Glutamatergic neuron (in vitro differentiated cells): ENCODE measurements at regions not wholly inside any gene's neighbourhood (a gene's known extent, or its start where the extent isn't known, plus 50 kb on each side); places are given as distances from the start of the nearest gene placed in this dataset.

Experiments used
- DNase-seq: peaks from one replicate; pipeline ENCODE4 v3.0.0; 2022
- H3K27ac Mint-ChIP-seq: one replicate; pipeline ENCODE4 v1.8.0; 2020; ENCODE audit warnings: mild to moderate bottlenecking, mixed read lengths, inconsistent platforms; ENCODE audit not compliant: unreplicated experiment
- H3K27me3 Mint-ChIP-seq: one replicate; pipeline ENCODE4 v1.8.0; 2020; ENCODE audit warnings: mild to moderate bottlenecking, moderate library complexity, mixed read lengths, inconsistent platforms; ENCODE audit not compliant: unreplicated experiment
- H3K36me3 Mint-ChIP-seq: one replicate; pipeline ENCODE4 v1.8.0; 2020; ENCODE audit warnings: mild to moderate bottlenecking, mixed read lengths, inconsistent platforms; ENCODE audit not compliant: unreplicated experiment
- H3K4me1 Mint-ChIP-seq: one replicate; pipeline ENCODE4 v1.8.0; 2020; ENCODE audit warnings: mild to moderate bottlenecking, low read depth, mixed read lengths, inconsistent platforms; ENCODE audit not compliant: unreplicated experiment
- H3K4me3 Mint-ChIP-seq: one replicate; pipeline ENCODE4 v1.8.0; 2020; ENCODE audit warnings: mild to moderate bottlenecking, mixed read lengths, inconsistent platforms; ENCODE audit not compliant: unreplicated experiment
- H3K9me3 Mint-ChIP-seq: one replicate; pipeline ENCODE4 v1.8.0; 2020; ENCODE audit warnings: mild to moderate bottlenecking, moderate library complexity, mixed read lengths, inconsistent platforms; ENCODE audit not compliant: unreplicated experiment
- CTCF ChIP-seq: fragments of 200-600 bp; sonication (generic); IDR thresholded peaks from one replicate; pipeline ENCODE4 v1.5.0; 2021; ENCODE audit not compliant: partially characterized antibody, unreplicated experiment

GRCh38 chr6:24997905-24998304 is 62.1 kb upstream of the RIPOR2 start:
- no peak overlapping the region for H3K27ac Mint-ChIP-seq

DNA sequence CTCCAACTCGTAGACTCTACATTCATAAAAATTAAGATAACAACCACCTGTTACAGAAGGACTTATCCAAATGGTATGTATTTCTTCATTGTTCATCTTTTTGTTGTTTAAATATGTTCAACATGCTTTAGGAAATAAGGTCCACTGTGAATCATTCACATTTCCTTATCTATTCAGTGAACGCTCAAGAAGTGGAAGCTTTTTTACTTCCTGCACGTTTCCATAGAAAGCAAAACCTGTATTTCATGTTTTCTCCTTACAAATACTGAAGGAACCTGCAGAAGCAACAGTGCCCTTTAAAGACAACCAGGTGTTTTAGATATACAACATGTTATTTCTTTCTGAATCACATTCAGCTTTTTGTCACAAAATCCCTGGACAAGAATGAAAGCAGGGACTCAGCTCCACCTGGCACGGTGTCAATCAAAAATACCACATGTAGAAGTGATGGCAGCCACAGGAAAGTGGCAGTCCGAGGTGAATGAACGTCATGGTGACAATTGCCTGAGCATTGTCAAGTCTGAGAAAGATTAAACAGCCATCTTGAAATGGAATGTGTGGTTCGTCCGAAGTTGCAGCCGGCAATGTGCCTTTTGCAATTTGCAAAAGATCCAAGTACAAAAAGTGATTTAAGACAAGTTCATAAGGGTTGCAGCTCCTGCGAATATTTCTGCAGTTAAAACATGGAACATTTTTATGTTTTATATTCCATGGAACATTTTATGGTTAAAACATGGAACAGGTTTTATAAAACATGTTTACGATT is 66.7 kb upstream of the RIPOR2 start:
- H3K4me1 Mint-ChIP-seq = no peaks in the 10 kb centered on the region
- peaks cover 2% of the 10 kb centered on the region for H3K9me3 Mint-ChIP-seq
- DNase-seq = no peak
- no peaks in the 10 kb centered on the region for H3K36me3 Mint-ChIP-seq
- no peak overlapping the region for H3K4me3 Mint-ChIP-seq
- H3K27ac Mint-ChIP-seq = no peak overlapping the region
- no peaks in the 10 kb centered on the region for H3K27me3 Mint-ChIP-seq
- no peak for TF ChIP-seq CTCF

More at GRCh38 chr6:24997905-24998304, 62.1 kb upstream of the RIPOR2 start:
- Mint-ChIP-seq H3K36me3 (peaks cover 5% of the 10 kb centered on the region), H3K4me1 (no peaks in the 10 kb centered on the region), H3K9me3 (peaks cover 2% of the 10 kb centered on the region), H3K4me3 (no peak overlapping the region), H3K27me3 (no peaks in the 10 kb centered on the region)
- no peak for TF ChIP-seq CTCF
- DNase-seq = no peak

GRCh38 chr6:25004357-25004756 is 68.6 kb upstream of the RIPOR2 start:
- no peak for TF ChIP-seq CTCF
- no peak overlapping the region for H3K4me3 Mint-ChIP-seq
- H3K9me3 Mint-ChIP-seq = peaks cover 2% of the 10 kb centered on the region
- no peaks in the 10 kb centered on the region for H3K36me3 Mint-ChIP-seq
- H3K27ac Mint-ChIP-seq = no peak overlapping the region
- DNase-seq = no peak
- no peaks in the 10 kb centered on the region for H3K27me3 Mint-ChIP-seq
- H3K4me1 Mint-ChIP-seq = no peaks in the 10 kb centered on the region

- no peaks in the 10 kb centered on the region for H3K36me3 Mint-ChIP-seq
- no peaks in the 10 kb centered on the region for H3K4me1 Mint-ChIP-seq
- no peaks in the 10 kb centered on the region for H3K27me3 Mint-ChIP-seq
- H3K27ac Mint-ChIP-seq = no peak overlapping the region
- H3K9me3 Mint-ChIP-seq = peaks cover 2% of the 10 kb centered on the region
- H3K4me3 Mint-ChIP-seq = no peak overlapping the region
- DNase-seq = no peak
- TF ChIP-seq CTCF = no peak
Observed at GRCh38 chr6:25005010-25005409, 69.2 kb upstream of the RIPOR2 start.

DNA sequence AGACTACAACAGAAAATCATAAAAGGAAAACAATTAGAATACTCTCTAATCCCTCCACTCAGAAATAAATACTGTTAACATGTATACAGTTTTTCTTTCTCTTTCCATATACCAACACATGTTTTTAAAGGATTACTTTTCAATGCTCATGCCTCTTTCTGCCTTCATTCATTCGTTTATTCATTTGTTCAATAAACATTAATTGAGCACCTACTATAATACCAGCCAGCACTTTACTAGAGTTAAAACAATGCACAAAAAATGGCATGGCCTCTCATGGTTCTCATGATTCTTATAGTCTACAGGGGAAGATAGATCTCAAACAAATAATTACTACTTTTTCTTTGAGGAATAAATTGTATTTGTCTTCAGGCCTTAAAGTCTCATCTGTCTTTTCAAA is 70.3 kb upstream of the RIPOR2 start:
- no peak overlapping the region for H3K27ac Mint-ChIP-seq
- H3K4me1 Mint-ChIP-seq = no peaks in the 10 kb centered on the region

More for the DNA sequence above, 70.3 kb upstream of the RIPOR2 start:
- no peak for DNase-seq
- no peak overlapping the region for H3K4me3 Mint-ChIP-seq
- no peaks in the 10 kb centered on the region for H3K36me3 Mint-ChIP-seq
- H3K27me3 Mint-ChIP-seq = no peaks in the 10 kb centered on the region
- H3K9me3 Mint-ChIP-seq = no peaks in the 10 kb centered on the region
- no peak for TF ChIP-seq CTCF
